ENCODE measurements at regions not wholly inside any gene's neighbourhood (a gene's known extent, or its start where the extent isn't known, plus 50 kb on each side); places are given as distances from the start of the nearest gene placed in this dataset.

DNA sequence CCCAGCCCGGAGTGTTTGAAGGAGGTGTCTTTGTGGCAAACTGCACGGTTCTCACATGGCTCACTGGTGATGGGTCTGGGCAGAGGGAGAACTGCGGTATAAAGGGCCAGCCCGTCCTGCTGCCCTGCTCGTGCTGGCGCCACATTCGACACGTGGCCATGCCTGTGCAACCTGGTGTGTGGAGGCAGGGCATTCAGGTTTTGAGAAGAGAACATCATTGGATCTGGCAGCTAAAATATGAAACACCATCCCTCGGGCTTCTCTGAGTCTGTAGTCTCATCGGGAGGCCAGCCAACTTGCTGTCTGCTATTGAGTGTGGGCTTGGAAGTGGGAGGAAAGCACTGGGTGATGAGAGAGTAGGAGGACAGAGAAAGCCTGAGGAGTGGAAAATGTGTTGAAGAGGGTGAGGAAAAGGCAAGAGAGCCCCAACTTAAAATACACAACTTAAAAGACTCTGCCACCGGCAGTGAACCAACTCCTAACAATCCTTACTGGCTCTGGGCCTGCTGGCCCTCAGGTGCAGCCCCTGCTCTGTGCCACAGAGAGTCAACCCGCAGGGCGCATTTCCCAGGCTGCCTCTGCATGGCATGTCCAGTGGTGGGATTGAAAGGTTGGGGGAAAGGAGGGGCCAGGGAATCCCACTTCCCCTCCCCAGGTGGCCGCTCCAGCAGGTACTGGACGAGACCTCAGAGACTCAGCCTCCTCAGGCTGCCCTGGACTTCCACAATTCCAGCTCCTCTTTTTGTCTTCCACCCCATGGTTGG, 112.7 kb upstream of the DLX2 start:
- Histone ChIP-seq H4K5ac (ENCODE audit: insufficient read length, low read depth, low read length) (no peak overlapping the region), H2BK5ac (ENCODE audit: low read depth, low read length) (no peak overlapping the region), H2AFZ (ENCODE audit: low read length) (peak overlapping the region; percentile 23; the same call in 1 of the 2 replicates), H2BK20ac (ENCODE audit: low read length) (no peak overlapping the region), H2BK12ac (ENCODE audit: low read depth, low read length) (no peak overlapping the region), H2AK5ac (ENCODE audit: low read depth, low read length) (no peak overlapping the region), H3K27ac (ENCODE audit: low read depth, low read length) (no peak overlapping the region), H3K9me3 (ENCODE audit: insufficient read depth in 2 of 2, low read depth in 1 of 2, low read length in 1 of 2) (no peaks in the 10 kb centered on the region), H3K79me1 (ENCODE audit: low read depth, low read length) (no peaks in the 10 kb centered on the region), H3K23ac (ENCODE audit: insufficient read length) (no peak overlapping the region), H3K4me2 (ENCODE audit: insufficient read depth in 1 of 2, low read depth in 2 of 2, low read length in 2 of 2) (no peak overlapping the region), H3K23me2 (ENCODE audit: low read depth, low read length) (no peaks in the 10 kb centered on the region), H3K79me2 (ENCODE audit: control insufficient read depth in 1 of 2, insufficient read depth in 2 of 2, low read length in 2 of 2) (no peaks in the 10 kb centered on the region), H3K56ac (replicated peaks; ENCODE audit: insufficient read length, low read depth, low read length) (no peak overlapping the region), H2BK120ac (replicated peaks; ENCODE audit: low read depth, low read length) (no peak overlapping the region), H3K4ac (replicated peaks; ENCODE audit: insufficient read length, low read depth, low read length) (no peak overlapping the region), H3K14ac (ENCODE audit: insufficient read length) (no peak overlapping the region), H4K91ac (replicated peaks; ENCODE audit: insufficient read length, low read length) (no peak overlapping the region), H2BK15ac (ENCODE audit: low read length) (no peak overlapping the region), H3K4me1 (replicated peaks in 1 of 4; ENCODE audit: control insufficient read depth in 3 of 4, insufficient read depth in 4 of 4, low read length in 3 of 4) (peaks cover 0 to 4% (median 2%) of the 10 kb centered on the region in 4 experiments; a peak in 3 of 7 replicates), H3K9ac (replicated peaks in 1 of 4; ENCODE audit: extremely low read depth in 1 of 4, low read depth in 3 of 4, low read length in 3 of 4) (no peak overlapping the region), H3K27me3 (replicated peaks in 1 of 4; ENCODE audit: control insufficient read depth in 3 of 4, extremely low read depth in 1 of 4, insufficient read depth in 3 of 4, low read length in 3 of 4) (no peaks in the 10 kb centered on the region), H4K8ac (ENCODE audit: extremely low read depth, insufficient read depth, low read length) (no peak overlapping the region; the same call in 1 of the 2 replicates), H3K36me3 (ENCODE audit: control insufficient read depth in 2 of 4, insufficient read depth in 4 of 4, low read length in 3 of 4) (no peaks in the 10 kb centered on the region), H3K4me3 (ENCODE audit: extremely low read depth in 1 of 4, insufficient read depth in 2 of 4, low read depth in 3 of 4, low read length in 4 of 4) (no peak overlapping the region), H3K18ac (ENCODE audit: extremely low read depth, low read length) (no peak overlapping the region), H4K20me1 (replicated peaks in 1 of 2; ENCODE audit: control insufficient read depth in 1 of 2, insufficient read depth in 2 of 2, low read length in 2 of 2) (no peaks in the 10 kb centered on the region)
- no peak for DNase-seq (ENCODE audit: low read depth in 1 of 2, low spot score in 2 of 2)
- CTCF ChIA-PET (ENCODE audit: partially characterized antibody) = interaction anchor here (0.6 to 4.2 kb wide), 4 partner anchors 10 to 246 kb away, joined by 3 to 16 read pairs (median 6); no protein-coding TSS in a partner anchor
- POLR2A ChIA-PET (ENCODE audit: partially characterized antibody) = no interaction called here
- FAIRE-seq = no peak
- TF ChIP-seq HDAC2 (IDR thresholded peaks at IDR 0.05; ENCODE audit: borderline replicate concordance in 1 of 2, low read depth in 2 of 2, low read length in 2 of 2) = no peak
- TF ChIP-seq, protein P1, sequence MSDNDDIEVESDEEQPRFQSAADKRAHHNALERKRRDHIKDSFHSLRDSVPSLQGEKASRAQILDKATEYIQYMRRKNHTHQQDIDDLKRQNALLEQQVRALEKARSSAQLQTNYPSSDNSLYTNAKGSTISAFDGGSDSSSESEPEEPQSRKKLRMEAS (IDR thresholded peaks at IDR 0.05) = 0 out of 2 replicates have a peak, but pooled peaks have one; percentile 19
- 87% methylated on average over 15 of the region's 15 CpGs; no CpG with 5 or more reads in 1 of the 2 experiments for WGBS, 2 experiments (ENCODE audit: extremely low coverage in 1 of 2, insufficient coverage in 1 of 2, insufficient read length in 1 of 2, insufficient replicate concordance in 2 of 2, low coverage in 1 of 2, low lambda C conversion rate in 2 of 2, missing lambda C conversion rate in 1 of 2)
